AG04449 (cell line): ENCODE measurements at regions not wholly inside any gene's neighbourhood (a gene's known extent, or its start where the extent isn't known, plus 50 kb on each side); places are given as distances from the start of the nearest gene placed in this dataset.
A peak's percentile ranks its signal among the peaks of the same experiment; 100 is the strongest.

ENCODE experiments used
- CTCF ChIA-PET: fragments of 350-600 bp; formaldehyde crosslinking; extraction: SDS; loops from one replicate; lab custom pipeline; 2021; ENCODE audit warnings: antibody characterized with exemption; lab: Yijun Ruan, JAX
- POLR2A ChIA-PET: fragments of 400-600, 350-600 bp; formaldehyde crosslinking; extraction: SDS; loops from one replicate; lab custom pipeline; 2020; ENCODE audit warnings: antibody characterized with exemption, inconsistent platforms; lab: Yijun Ruan, JAX
- DNase-seq: peaks from one replicate; pipeline ENCODE4 v3.0.0-alpha.2; 2010; ENCODE audit warnings: low read depth, low spot score
- H3K4me3 ChIP-seq: 2 replicates; pipeline ENCODE4 v1.5.1; 2011; ENCODE audit warnings: low read depth, mild to moderate bottlenecking, control low read depth, low read length
- CTCF ChIP-seq: IDR thresholded peaks from one replicate; pipeline ENCODE4 v1.5.1; 2011; ENCODE audit warnings: mild to moderate bottlenecking, moderate library complexity, low read length, control low read depth, inconsistent platforms; ENCODE audit not compliant: insufficient read depth; ENCODE audit errors: missing control alignments

- ChIA-PET CTCF (no interaction called here), POLR2A (no interaction called here)
- H3K4me3 ChIP-seq, result no peak overlapping the region
- no peak for TF ChIP-seq CTCF
- no peak for DNase-seq
Measured at GRCh38 chr2:207308519-207309224, 142.9 kb upstream of the KLF7 start.

GRCh38 chr2:207311316-207312005 is 145.7 kb upstream of the KLF7 start:
- DNase-seq, result peak; percentile 90
- no peak overlapping the region for H3K4me3 ChIP-seq
- POLR2A ChIA-PET, result interaction anchor here (1.0 kb wide), 1 partner anchor 18 kb away, joined by 4 read pairs; no protein-coding TSS in a partner anchor
- peak; percentile 38 for TF ChIP-seq CTCF
- CTCF ChIA-PET, result interaction anchor here (1.0 to 2.1 kb wide), 4 partner anchors 8 to 53 kb away, joined by 3 to 4 read pairs (median 4); no protein-coding TSS in a partner anchor

GRCh38 chr2:207312006-207312356 is 146.2 kb upstream of the KLF7 start:
- TF ChIP-seq CTCF, result no peak
- H3K4me3 ChIP-seq, result no peak overlapping the region
- DNase-seq, result no peak
- ChIA-PET POLR2A (interaction anchor here (1.0 kb wide), 1 partner anchor 18 kb away, joined by 4 read pairs; no protein-coding TSS in a partner anchor), CTCF (interaction anchor here (1.1 kb wide), 1 partner anchor 28 kb away, joined by 3 read pairs; no protein-coding TSS in a partner anchor)

- DNase-seq, result no peak
- H3K4me3 ChIP-seq, result no peak overlapping the region
- CTCF ChIA-PET, result no interaction called here
- TF ChIP-seq CTCF, result no peak
- POLR2A ChIA-PET, result no interaction called here
Measured at GRCh38 chr2:207313947-207314346, 148.2 kb upstream of the KLF7 start.

GRCh38 chr2:207315131-207315530 is 149.4 kb upstream of the KLF7 start:
- ChIA-PET CTCF (interaction anchor here (1.0 kb wide), 1 partner anchor 17 kb away, joined by 3 read pairs; no protein-coding TSS in a partner anchor), POLR2A (no interaction called here)
- DNase-seq, result no peak
- no peak overlapping the region for H3K4me3 ChIP-seq
- no peak for TF ChIP-seq CTCF

- DNase-seq, result no peak
- POLR2A ChIA-PET, result no interaction called here
- TF ChIP-seq CTCF, result no peak
- no peak overlapping the region for H3K4me3 ChIP-seq
- CTCF ChIA-PET, result no interaction called here
Measured at GRCh38 chr2:207316484-207316883, 150.7 kb upstream of the KLF7 start.
